ENCODE measurements at regions not wholly inside any gene's neighbourhood (a gene's known extent, or its start where the extent isn't known, plus 50 kb on each side); places are given as distances from the start of the nearest gene placed in this dataset.

GRCh38 chr1:42010381-42010780, 91.7 kb upstream of the HIVEP3 start:
- no peaks in the 10 kb centered on the region for H3K79me2 ChIP-seq (ENCODE audit: insufficient read depth, low read length)
- H3K36me3 ChIP-seq (ENCODE audit: insufficient read depth, low read length) = no peaks in the 10 kb centered on the region
- no peak overlapping the region for H3K4me3 ChIP-seq (ENCODE audit: low read depth, low read length, poor library complexity, severe bottlenecking)
- H3K9me3 ChIP-seq (ENCODE audit: low read length) = no peaks in the 10 kb centered on the region
- no peaks in the 10 kb centered on the region for H3K27me3 ChIP-seq (ENCODE audit: insufficient read depth, low read length)
- no peak overlapping the region for H3K4me2 ChIP-seq (ENCODE audit: low read length)
- H3K27ac ChIP-seq (ENCODE audit: low read depth, low read length, poor library complexity, severe bottlenecking) = no peak overlapping the region
- no peak overlapping the region for H2AFZ ChIP-seq (ENCODE audit: low read length)
- no peaks in the 10 kb centered on the region for H3K4me1 ChIP-seq (ENCODE audit: insufficient read depth, low read length, severe bottlenecking)
- H4K20me1 ChIP-seq (ENCODE audit: insufficient read depth, low read length) = no peaks in the 10 kb centered on the region
- H3K9ac ChIP-seq (ENCODE audit: low read length) = no peak overlapping the region
- TF ChIP-seq EZH2 (IDR thresholded peaks at IDR 0.05; ENCODE audit: borderline replicate concordance, low read length) (no peak), CTCF (IDR thresholded peaks at IDR 0.05; ENCODE audit: low read length) (no peak)
- H3K9me2 ChIP-seq (ENCODE audit: low read depth, low read length) = no peaks in the 10 kb centered on the region
- H3F3A ChIP-seq (ENCODE audit: insufficient read depth, low read length) = no peaks in the 10 kb centered on the region

DNA sequence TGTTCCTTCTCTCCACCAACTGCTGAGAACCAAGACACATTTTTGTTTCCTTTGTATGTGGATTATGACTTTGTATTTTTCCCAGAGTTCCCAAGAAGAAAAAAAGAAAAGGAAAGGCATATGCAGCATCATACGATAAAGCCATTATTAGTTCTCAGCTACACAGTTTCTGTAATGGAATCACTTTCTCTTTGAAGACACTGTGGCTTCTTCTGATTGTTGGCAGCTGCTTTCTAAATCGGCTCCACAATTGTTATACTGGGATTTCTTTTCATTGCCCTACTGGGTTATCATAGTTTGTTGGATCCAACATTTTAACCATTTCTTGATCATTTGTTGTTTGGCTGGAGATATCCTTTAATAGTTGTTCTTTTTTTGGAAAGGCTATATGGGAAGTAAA, 89.5 kb upstream of the HIVEP3 start:
- H3K27me3 ChIP-seq (ENCODE audit: insufficient read depth, low read length) = no peaks in the 10 kb centered on the region
- TF ChIP-seq EZH2 (IDR thresholded peaks at IDR 0.05; ENCODE audit: borderline replicate concordance, low read length) (no peak), CTCF (IDR thresholded peaks at IDR 0.05; ENCODE audit: low read length) (no peak)
- no peaks in the 10 kb centered on the region for H3K79me2 ChIP-seq (ENCODE audit: insufficient read depth, low read length)
- no peaks in the 10 kb centered on the region for H3K9me2 ChIP-seq (ENCODE audit: low read depth, low read length)
- H3K36me3 ChIP-seq (ENCODE audit: insufficient read depth, low read length) = no peaks in the 10 kb centered on the region
- no peak overlapping the region for H3K4me2 ChIP-seq (ENCODE audit: low read length)
- no peak overlapping the region for H2AFZ ChIP-seq (ENCODE audit: low read length)
- H3K27ac ChIP-seq (ENCODE audit: low read depth, low read length, poor library complexity, severe bottlenecking) = no peak overlapping the region
- no peaks in the 10 kb centered on the region for H3K9me3 ChIP-seq (ENCODE audit: low read length)
- no peak overlapping the region for H3K4me3 ChIP-seq (ENCODE audit: low read depth, low read length, poor library complexity, severe bottlenecking)
- no peak overlapping the region for H3K9ac ChIP-seq (ENCODE audit: low read length)
- H3K4me1 ChIP-seq (ENCODE audit: insufficient read depth, low read length, severe bottlenecking) = no peaks in the 10 kb centered on the region
- no peaks in the 10 kb centered on the region for H4K20me1 ChIP-seq (ENCODE audit: insufficient read depth, low read length)
- H3F3A ChIP-seq (ENCODE audit: insufficient read depth, low read length) = no peaks in the 10 kb centered on the region

GRCh38 chr1:42006836-42007235, 88.1 kb upstream of the HIVEP3 start:
- no peaks in the 10 kb centered on the region for H3F3A ChIP-seq (ENCODE audit: insufficient read depth, low read length)
- no peaks in the 10 kb centered on the region for H3K79me2 ChIP-seq (ENCODE audit: insufficient read depth, low read length)
- H3K4me2 ChIP-seq (ENCODE audit: low read length) = no peak overlapping the region
- no peaks in the 10 kb centered on the region for H3K9me3 ChIP-seq (ENCODE audit: low read length)
- no peak overlapping the region for H3K27ac ChIP-seq (ENCODE audit: low read depth, low read length, poor library complexity, severe bottlenecking)
- no peaks in the 10 kb centered on the region for H3K27me3 ChIP-seq (ENCODE audit: insufficient read depth, low read length)
- H3K9me2 ChIP-seq (ENCODE audit: low read depth, low read length) = no peaks in the 10 kb centered on the region
- no peak overlapping the region for H3K9ac ChIP-seq (ENCODE audit: low read length)
- H3K36me3 ChIP-seq (ENCODE audit: insufficient read depth, low read length) = no peaks in the 10 kb centered on the region
- TF ChIP-seq CTCF (IDR thresholded peaks at IDR 0.05; ENCODE audit: low read length) (no peak), EZH2 (IDR thresholded peaks at IDR 0.05; ENCODE audit: borderline replicate concordance, low read length) (no peak)
- H4K20me1 ChIP-seq (ENCODE audit: insufficient read depth, low read length) = no peaks in the 10 kb centered on the region
- H2AFZ ChIP-seq (ENCODE audit: low read length) = no peak overlapping the region
- H3K4me3 ChIP-seq (ENCODE audit: low read depth, low read length, poor library complexity, severe bottlenecking) = no peak overlapping the region
- H3K4me1 ChIP-seq (ENCODE audit: insufficient read depth, low read length, severe bottlenecking) = no peaks in the 10 kb centered on the region
